Lower lobe of right lung (tissue), 2 donors: ENCODE measurements at regions not wholly inside any gene's neighbourhood (a gene's known extent, or its start where the extent isn't known, plus 50 kb on each side); places are given as distances from the start of the nearest gene placed in this dataset.
"Not testable (repeated sequence)": the region's sequence is repeated elsewhere in the genome, so short reads cannot be mapped to it uniquely, and the experiment has no call there.

ENCODE experiments used
- ATAC-seq, 2 donors: fragments of 200-7000 bp; cut with Tn5 transposase; one replicate each; pipeline ENCODE4 v1.9.1; 2020 to 2022; ENCODE audit warnings: mild to moderate bottlenecking in 2 of 2, moderate library complexity in 2 of 2
- DNase-seq: peaks from one replicate; pipeline ENCODE4 v3.0.0-alpha.2; 2020
- H3K27ac ChIP-seq: fragments of 200-600 bp; one replicate; pipeline ENCODE4 v1.8.0; 2022
- H3K27me3 ChIP-seq: fragments of 200-600 bp; one replicate; pipeline ENCODE4 v1.8.0; 2022; ENCODE audit warnings: low read depth
- H3K36me3 ChIP-seq: fragments of 200-600 bp; one replicate; pipeline ENCODE4 v1.8.0; 2022; ENCODE audit warnings: mild to moderate bottlenecking
- H3K4me1 ChIP-seq: fragments of 200-600 bp; one replicate; pipeline ENCODE4 v1.8.0; 2022
- H3K4me3 ChIP-seq: fragments of 200-600 bp; one replicate; pipeline ENCODE4 v1.8.0; 2022; ENCODE audit warnings: mild to moderate bottlenecking
- H3K9me3 ChIP-seq: fragments of 200-600 bp; one replicate; pipeline ENCODE4 v1.8.0; 2022
- CTCF ChIP-seq: fragments of 200-600 bp; IDR thresholded peaks from one replicate; pipeline ENCODE4 v1.8.0; 2022; ENCODE audit warnings: antibody characterized with exemption, mild to moderate bottlenecking
- intact Hi-C: fragments of 100-400 bp; cut with DNase I; formaldehyde crosslinking; loops from one replicate; pipeline ENCODE4 v1.11.0; 2022
- donor health status: DM: no; HTN: yes; CAD: no; lungs with severe emphysema.

GRCh38 chr5:118325931-118326330 is 662.4 kb downstream of the DTWD2 start:
- H3K4me1 ChIP-seq, result no peaks in the 10 kb centered on the region
- no peak for TF ChIP-seq CTCF
- ATAC-seq (no peak), DNase-seq (no peak)
- intact Hi-C loops, result no loop called here
- no peaks in the 10 kb centered on the region for H3K27me3 ChIP-seq
- H3K27ac ChIP-seq, result no peak overlapping the region
- H3K36me3 ChIP-seq, result no peaks in the 10 kb centered on the region
- H3K4me3 ChIP-seq, result no peak overlapping the region
- H3K9me3 ChIP-seq, result peaks cover 10% of the 10 kb centered on the region

- ATAC-seq, intact Hi-C loops, H3K36me3 ChIP-seq, H3K27ac ChIP-seq, H3K4me3 ChIP-seq, DNase-seq, H3K27me3 ChIP-seq, H3K4me1 ChIP-seq, H3K9me3 ChIP-seq: not testable (repeated sequence)
Observed at GRCh38 chr5:118323723-118324122, 664.6 kb downstream of the DTWD2 start.

- H3K36me3 ChIP-seq, result no peaks in the 10 kb centered on the region
- intact Hi-C loops, result no loop called here
- peaks cover 10% of the 10 kb centered on the region for H3K9me3 ChIP-seq
- no peaks in the 10 kb centered on the region for H3K4me1 ChIP-seq
- no peaks in the 10 kb centered on the region for H3K27me3 ChIP-seq
- no peak for ATAC-seq
- TF ChIP-seq CTCF, result no peak
- DNase-seq, result no peak
- H3K4me3 ChIP-seq, result no peak overlapping the region
- no peak overlapping the region for H3K27ac ChIP-seq
Observed at GRCh38 chr5:118321081-118321480, 667.3 kb downstream of the DTWD2 start.

GRCh38 chr5:118320121-118320520 is 668.2 kb downstream of the DTWD2 start:
- ATAC-seq (no peak), DNase-seq (no peak)
- H3K4me1 ChIP-seq, result no peaks in the 10 kb centered on the region
- no peak overlapping the region for H3K4me3 ChIP-seq
- H3K36me3 ChIP-seq, result no peaks in the 10 kb centered on the region
- H3K27ac ChIP-seq, result no peak overlapping the region
- TF ChIP-seq CTCF, result no peak
- no peaks in the 10 kb centered on the region for H3K27me3 ChIP-seq
- intact Hi-C loops, result no loop called here
- peaks cover 10% of the 10 kb centered on the region for H3K9me3 ChIP-seq

- no peak for TF ChIP-seq CTCF
- Histone ChIP-seq H3K4me3 (no peak overlapping the region), H3K9me3 (no peaks in the 10 kb centered on the region), H3K27me3 (no peaks in the 10 kb centered on the region), H3K27ac (no peak overlapping the region), H3K4me1 (no peaks in the 10 kb centered on the region), H3K36me3 (no peaks in the 10 kb centered on the region)
- ATAC-seq (no peak), DNase-seq (no peak)
- intact Hi-C loops, result no loop called here
Observed at GRCh38 chr5:118314931-118315330, 673.4 kb downstream of the DTWD2 start.

GRCh38 chr5:118311103-118311819 is 677.1 kb downstream of the DTWD2 start:
- no peak for ATAC-seq
- DNase-seq, result no peak
- TF ChIP-seq CTCF, result no peak
- intact Hi-C loops, result no loop called here
- H3K36me3 ChIP-seq, result no peaks in the 10 kb centered on the region
- no peak overlapping the region for H3K4me3 ChIP-seq
- no peaks in the 10 kb centered on the region for H3K27me3 ChIP-seq
- H3K9me3 ChIP-seq, result no peaks in the 10 kb centered on the region
- no peaks in the 10 kb centered on the region for H3K4me1 ChIP-seq
- H3K27ac ChIP-seq, result no peak overlapping the region
